ENCODE measurements at regions not wholly inside any gene's neighbourhood (a gene's known extent, or its start where the extent isn't known, plus 50 kb on each side); places are given as distances from the start of the nearest gene placed in this dataset.

GRCh38 chr10:31136930-31137885, 105.5 kb upstream of the ZNF438 start:
- no peak overlapping the region for H3K27ac ChIP-seq (ENCODE audit: low read depth, low read length)
- WGBS, 3 donors: 43 to 66% (median 48%) methylated on average over 9 of the region's 9 CpGs

GRCh38 chr10:31138026-31138553, 106.4 kb upstream of the ZNF438 start:
- WGBS, 3 donors: 41 to 50% (median 45%) methylated on average over 3 of the region's 3 CpGs
- no peak overlapping the region for H3K27ac ChIP-seq (ENCODE audit: low read depth, low read length)

- no peak overlapping the region for H3K27ac ChIP-seq (ENCODE audit: low read depth, low read length)
- 83 to 94% (median 91%) methylated on average over 6 of the region's 6 CpGs for WGBS, 3 donors
These were observed 107.8 kb upstream of the ZNF438 start for GRCh38 chr10:31139497-31139896.

- H3K27ac ChIP-seq (ENCODE audit: low read depth, low read length): no peak overlapping the region
- WGBS, 3 donors: 81 to 100% (median 95%) methylated on average over 1 of the region's 1 CpG
These were observed 109.1 kb upstream of the ZNF438 start for GRCh38 chr10:31140716-31141115.

- 86 to 89% (median 88%) methylated on average over 5 of the region's 5 CpGs for WGBS, 3 donors
- no peak overlapping the region for H3K27ac ChIP-seq (ENCODE audit: low read depth, low read length)
These were observed 110.4 kb upstream of the ZNF438 start for GRCh38 chr10:31142026-31142425.

- 80 to 94% (median 88%) methylated on average over 5 of the region's 5 CpGs for WGBS, 3 donors
- H3K27ac ChIP-seq (ENCODE audit: low read depth, low read length): no peak overlapping the region
These were observed 111.8 kb upstream of the ZNF438 start for GRCh38 chr10:31143331-31143935.

- H3K27ac ChIP-seq (ENCODE audit: low read depth, low read length): no peak overlapping the region
- 81 to 88% (median 86%) methylated on average over 5 of the region's 5 CpGs for WGBS, 3 donors
These were observed 114.3 kb upstream of the ZNF438 start for GRCh38 chr10:31145986-31146385.

- WGBS, 3 donors: 26 to 58% (median 29%) methylated on average over 21 of the region's 21 CpGs
- no peak overlapping the region for H3K27ac ChIP-seq (ENCODE audit: low read depth, low read length)
These were observed 115.0 kb upstream of the ZNF438 start for GRCh38 chr10:31146491-31147209.

- H3K27ac ChIP-seq (ENCODE audit: low read depth, low read length): no peak overlapping the region
- 47 to 74% (median 52%) methylated on average over 2 of the region's 2 CpGs for WGBS, 3 donors
These were observed 115.5 kb upstream of the ZNF438 start for GRCh38 chr10:31147210-31147608.

GRCh38 chr10:31148951-31149350, 117.3 kb upstream of the ZNF438 start:
- WGBS, 3 donors: 72 to 77% (median 77%) methylated on average over 4 of the region's 4 CpGs
- no peak overlapping the region for H3K27ac ChIP-seq (ENCODE audit: low read depth, low read length)

- H3K27ac ChIP-seq (ENCODE audit: low read depth, low read length): no peak overlapping the region
- WGBS, 3 donors: 86 to 96% (median 92%) methylated on average over 8 of the region's 8 CpGs
These were observed 118.3 kb upstream of the ZNF438 start for GRCh38 chr10:31149835-31150512.

- no peak overlapping the region for H3K27ac ChIP-seq (ENCODE audit: low read depth, low read length)
- 56 to 82% (median 72%) methylated on average over 2 of the region's 2 CpGs for WGBS, 3 donors
These were observed 119.6 kb upstream of the ZNF438 start for GRCh38 chr10:31151301-31151700.

GRCh38 chr10:31152421-31153135, 120.9 kb upstream of the ZNF438 start:
- H3K27ac ChIP-seq (ENCODE audit: low read depth, low read length): no peak overlapping the region
- 27 to 55% (median 34%) methylated on average over 1 of the region's 1 CpG for WGBS, 3 donors

- no peak overlapping the region for H3K27ac ChIP-seq (ENCODE audit: low read depth, low read length)
- WGBS, 3 donors: 89 to 96% (median 94%) methylated on average over 7 of the region's 7 CpGs
These were observed 121.5 kb upstream of the ZNF438 start for GRCh38 chr10:31153161-31153560.

GRCh38 chr10:31153692-31154091, 122.0 kb upstream of the ZNF438 start:
- H3K27ac ChIP-seq (ENCODE audit: low read depth, low read length): no peak overlapping the region
- WGBS, 3 donors: 90 to 97% (median 97%) methylated on average over 8 of the region's 8 CpGs

- 58 to 73% (median 62%) methylated on average over 3 of the region's 3 CpGs for WGBS, 3 donors
- no peak overlapping the region for H3K27ac ChIP-seq (ENCODE audit: low read depth, low read length)
These were observed 123.3 kb upstream of the ZNF438 start for GRCh38 chr10:31154996-31155395.

GRCh38 chr10:31157123-31158010, 125.7 kb upstream of the ZNF438 start:
- H3K27ac ChIP-seq (ENCODE audit: low read depth, low read length): no peak overlapping the region
- WGBS, 3 donors: 47 to 53% (median 49%) methylated on average over 19 of the region's 19 CpGs

Measured in adipose tissue (tissue), 3 donors.